ENCODE measurements at regions not wholly inside any gene's neighbourhood (a gene's known extent, or its start where the extent isn't known, plus 50 kb on each side); places are given as distances from the start of the nearest gene placed in this dataset.
"Not testable (repeated sequence)": the region's sequence is repeated elsewhere in the genome, so short reads cannot be mapped to it uniquely, and the experiment has no call there.

GRCh38 chr11:25319127-25319526 lies 822.3 kb downstream of the LUZP2 start:
- no peak for DNase-seq (ENCODE audit: low read depth)

GRCh38 chr11:25327656-25328055 lies 830.8 kb downstream of the LUZP2 start:
- no peak for DNase-seq (ENCODE audit: low read depth)

GRCh38 chr11:25339281-25339680 lies 842.4 kb downstream of the LUZP2 start:
- no peak for DNase-seq (ENCODE audit: low read depth)

GRCh38 chr11:25349537-25349936 lies 852.7 kb downstream of the LUZP2 start:
- DNase-seq (ENCODE audit: low read depth): no peak

- DNase-seq (ENCODE audit: low read depth): no peak
Observed at GRCh38 chr11:25350899-25351803, 854.3 kb downstream of the LUZP2 start.

- DNase-seq (ENCODE audit: low read depth): no peak
Observed at GRCh38 chr11:25357133-25357532, 860.3 kb downstream of the LUZP2 start.

GRCh38 chr11:25377466-25377865 lies 880.6 kb downstream of the LUZP2 start:
- DNase-seq (ENCODE audit: low read depth): no peak

GRCh38 chr11:25396847-25397246 lies 900.0 kb downstream of the LUZP2 start:
- no peak for DNase-seq (ENCODE audit: low read depth)

- no peak for DNase-seq (ENCODE audit: low read depth)
Observed at GRCh38 chr11:25408146-25408545, 911.3 kb downstream of the LUZP2 start.

GRCh38 chr11:25415793-25416192 lies 916.1 kb upstream of the ANO3 start:
- no peak for DNase-seq (ENCODE audit: low read depth)

GRCh38 chr11:25423436-25424199 lies 908.3 kb upstream of the ANO3 start:
- DNase-seq (ENCODE audit: low read depth): no peak

- DNase-seq (ENCODE audit: low read depth): no peak
Observed at GRCh38 chr11:25432376-25432775, 899.6 kb upstream of the ANO3 start.

GRCh38 chr11:25435197-25435596 lies 896.7 kb upstream of the ANO3 start:
- no peak for DNase-seq (ENCODE audit: low read depth)

GRCh38 chr11:25436326-25436725 lies 895.6 kb upstream of the ANO3 start:
- DNase-seq (ENCODE audit: low read depth): no peak

GRCh38 chr11:25441421-25441820 lies 890.5 kb upstream of the ANO3 start:
- DNase-seq (ENCODE audit: low read depth): no peak

- no peak for DNase-seq (ENCODE audit: low read depth)
Observed at GRCh38 chr11:25449091-25449490, 882.8 kb upstream of the ANO3 start.

GRCh38 chr11:25453471-25453870 lies 878.5 kb upstream of the ANO3 start:
- no peak for DNase-seq (ENCODE audit: low read depth)

GRCh38 chr11:25456211-25456610 lies 875.7 kb upstream of the ANO3 start:
- no peak for DNase-seq (ENCODE audit: low read depth)

- DNase-seq (ENCODE audit: low read depth): no peak
Observed at GRCh38 chr11:25483915-25484635, 847.9 kb upstream of the ANO3 start.

- no peak for DNase-seq (ENCODE audit: low read depth)
Observed at GRCh38 chr11:25485315-25485714, 846.6 kb upstream of the ANO3 start.

- DNase-seq (ENCODE audit: low read depth): not testable (repeated sequence)
Observed at GRCh38 chr11:25486338-25486737, 845.6 kb upstream of the ANO3 start.

GRCh38 chr11:25488176-25488575 lies 843.8 kb upstream of the ANO3 start:
- DNase-seq (ENCODE audit: low read depth): not testable (repeated sequence)

All from T follicular helper cell (primary cell).